Endothelial cell of hepatic sinusoid (primary cell): ENCODE measurements at regions not wholly inside any gene's neighbourhood (a gene's known extent, or its start where the extent isn't known, plus 50 kb on each side); places are given as distances from the start of the nearest gene placed in this dataset.
"Not testable (repeated sequence)": the region's sequence is repeated elsewhere in the genome, so short reads cannot be mapped to it uniquely, and the experiment has no call there.

Experiments used
- in situ Hi-C: cut with HindIII; loops from 2 replicates; pipeline ENCODE4 v1.10.0; 2017; ENCODE audit warnings: low sequenced_read_pairs

GRCh38 chr4:178015046-178015445 is 572.8 kb upstream of the AGA start:
- in situ Hi-C loops, result not testable (repeated sequence)

- in situ Hi-C loops, result no loop called here
These were observed 584.8 kb upstream of the AGA start for GRCh38 chr4:178026999-178027398.

GRCh38 chr4:178027796-178028195 is 585.6 kb upstream of the AGA start:
- in situ Hi-C loops, result no loop called here

GRCh38 chr4:178028481-178028880 is 586.2 kb upstream of the AGA start:
- in situ Hi-C loops, result no loop called here

- in situ Hi-C loops, result no loop called here
These were observed 595.4 kb upstream of the AGA start for GRCh38 chr4:178037459-178038214.

- in situ Hi-C loops, result no loop called here
These were observed 614.8 kb upstream of the AGA start for GRCh38 chr4:178056996-178057395.

- in situ Hi-C loops, result no loop called here
These were observed 621.3 kb upstream of the AGA start for GRCh38 chr4:178063568-178063967.

GRCh38 chr4:178066338-178066941 is 624.2 kb upstream of the AGA start:
- in situ Hi-C loops, result no loop called here

- in situ Hi-C loops, result no loop called here
These were observed 625.9 kb upstream of the AGA start for GRCh38 chr4:178068136-178068535.

GRCh38 chr4:178070163-178070562 is 627.9 kb upstream of the AGA start:
- in situ Hi-C loops, result no loop called here

- in situ Hi-C loops, result no loop called here
These were observed 638.1 kb upstream of the AGA start for GRCh38 chr4:178080312-178080711.

- in situ Hi-C loops, result no loop called here
These were observed 638.9 kb upstream of the AGA start for GRCh38 chr4:178081176-178081575.

GRCh38 chr4:178081896-178082295 is 639.7 kb upstream of the AGA start:
- in situ Hi-C loops, result no loop called here

GRCh38 chr4:178082906-178083305 is 640.7 kb upstream of the AGA start:
- in situ Hi-C loops, result no loop called here

- in situ Hi-C loops, result no loop called here
These were observed 641.7 kb upstream of the AGA start for GRCh38 chr4:178083968-178084367.

- in situ Hi-C loops, result no loop called here
These were observed 644.1 kb upstream of the AGA start for GRCh38 chr4:178086320-178086719.

GRCh38 chr4:178090640-178091411 is 648.6 kb upstream of the AGA start:
- in situ Hi-C loops, result no loop called here

- in situ Hi-C loops, result no loop called here
These were observed 659.9 kb upstream of the AGA start for GRCh38 chr4:178102139-178102538.

GRCh38 chr4:178105242-178105641 is 663.0 kb upstream of the AGA start:
- in situ Hi-C loops, result no loop called here

- in situ Hi-C loops, result no loop called here
These were observed 694.6 kb upstream of the AGA start for GRCh38 chr4:178136736-178137345.

- in situ Hi-C loops, result no loop called here
These were observed 695.7 kb upstream of the AGA start for GRCh38 chr4:178137732-178138471.
